Psoas muscle (tissue), 7 donors: ENCODE measurements at regions not wholly inside any gene's neighbourhood (a gene's known extent, or its start where the extent isn't known, plus 50 kb on each side); places are given as distances from the start of the nearest gene placed in this dataset.

Experiments used
- ATAC-seq, 4 donors: fragments of 200-7000 bp; cut with Tn5 transposase; one replicate each; pipeline ENCODE4 v1.9.1; 2020; ENCODE audit warnings: moderate library complexity in 3 of 4, mild to moderate bottlenecking in 2 of 4
- DNase-seq, 2 donors: peaks; one replicate each; pipeline ENCODE4 v3.0.0-alpha.2; 2020
- H3K27ac ChIP-seq: fragments of 200-600 bp; one replicate; pipeline ENCODE4 v1.8.0; 2022
- H3K27me3 ChIP-seq, 3 donors: fragments of 200-600 bp in 1 of 3; one replicate each; pipeline versions ENCODE4 v1.6.1 to v1.8.0; 2013 to 2022; ENCODE audit warnings: low read length in 2 of 3, mild to moderate bottlenecking in 2 of 3, moderate library complexity in 1 of 3; ENCODE audit not compliant: insufficient read depth in 3 of 3
- H3K36me3 ChIP-seq, 2 donors: fragments of 200-600 bp in 1 of 2; one replicate each; pipeline versions ENCODE4 v1.6.1 to v1.8.0; 2013 to 2022; ENCODE audit warnings: low read depth in 1 of 2, mild to moderate bottlenecking in 1 of 2, moderate library complexity in 1 of 2; ENCODE audit not compliant: insufficient read depth in 1 of 2
- H3K4me1 ChIP-seq: fragments of 200-600 bp; one replicate; pipeline ENCODE4 v1.8.0; 2022
- H3K4me3 ChIP-seq: fragments of 200-600 bp; one replicate; pipeline ENCODE4 v1.8.0; 2022; ENCODE audit warnings: mild to moderate bottlenecking
- H3K9me3 ChIP-seq: fragments of 200-600 bp; one replicate; pipeline ENCODE4 v1.8.0; 2022
- WGBS, 3 donors: extraction: QIAGEN DNeasy Blood & Tissue Kit; methylation state at CpG; one replicate each; pipeline versions ENCODE4 v1.1.6 to v1.1.7; 2013; 5-methylcytosine and 5-hydroxymethylcytosine counted together
- intact Hi-C, 2 donors: fragments of 100-400 bp; cut with DNase I; formaldehyde crosslinking; loops; one replicate each; pipeline versions ENCODE4 v1.11.0 to v1.14.2; 2022
- TF ChIP-seq, protein P1 (sequence below): fragments of 200-600 bp; IDR thresholded peaks from one replicate; pipeline ENCODE4 v1.8.0; 2022; ENCODE audit warnings: antibody characterized with exemption
- donor health status: healthy with polysubstance abuse.
- donor health status: DM: no; HTN: no; CAD: no; lungs with moderate emphysema.
- donor health status: Bipolar disorder and iron deficiency.
- donor health status: healthy.
- donor health status: DM: yes; HTN: yes; CAD: no.
- donor health status: DM: no; HTN: no; CAD: no.
- donor health status: DM: yes; HTN: yes; CAD: no.

DNA sequence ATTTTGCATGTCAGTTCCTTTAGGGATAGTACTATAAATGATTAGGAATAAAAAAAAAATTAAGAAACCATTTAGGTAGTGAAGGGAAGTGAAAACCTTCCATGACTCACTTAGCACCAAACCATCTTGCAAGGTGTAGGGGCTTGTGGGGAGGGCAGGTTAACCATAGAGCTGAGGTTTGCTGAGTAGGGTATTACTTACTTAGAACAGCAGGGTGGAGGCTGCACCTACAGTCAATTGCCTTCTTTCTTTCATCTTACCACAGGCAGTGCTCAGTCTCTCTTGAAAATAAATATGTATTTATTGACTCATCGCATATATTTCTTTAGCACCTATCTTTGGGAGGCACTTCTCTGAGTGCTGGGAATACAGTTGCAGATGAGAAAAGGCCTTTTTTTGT is 104.9 kb upstream of the GIMD1 start:
- no peak for DNase-seq
- Histone ChIP-seq H3K27me3 (no peaks in the 10 kb centered on the region), H3K4me3 (no peak overlapping the region), H3K4me1 (no peaks in the 10 kb centered on the region), H3K9me3 (no peaks in the 10 kb centered on the region), H3K36me3 (no peaks in the 10 kb centered on the region), H3K27ac (no peak overlapping the region)
- TF ChIP-seq, protein P1, sequence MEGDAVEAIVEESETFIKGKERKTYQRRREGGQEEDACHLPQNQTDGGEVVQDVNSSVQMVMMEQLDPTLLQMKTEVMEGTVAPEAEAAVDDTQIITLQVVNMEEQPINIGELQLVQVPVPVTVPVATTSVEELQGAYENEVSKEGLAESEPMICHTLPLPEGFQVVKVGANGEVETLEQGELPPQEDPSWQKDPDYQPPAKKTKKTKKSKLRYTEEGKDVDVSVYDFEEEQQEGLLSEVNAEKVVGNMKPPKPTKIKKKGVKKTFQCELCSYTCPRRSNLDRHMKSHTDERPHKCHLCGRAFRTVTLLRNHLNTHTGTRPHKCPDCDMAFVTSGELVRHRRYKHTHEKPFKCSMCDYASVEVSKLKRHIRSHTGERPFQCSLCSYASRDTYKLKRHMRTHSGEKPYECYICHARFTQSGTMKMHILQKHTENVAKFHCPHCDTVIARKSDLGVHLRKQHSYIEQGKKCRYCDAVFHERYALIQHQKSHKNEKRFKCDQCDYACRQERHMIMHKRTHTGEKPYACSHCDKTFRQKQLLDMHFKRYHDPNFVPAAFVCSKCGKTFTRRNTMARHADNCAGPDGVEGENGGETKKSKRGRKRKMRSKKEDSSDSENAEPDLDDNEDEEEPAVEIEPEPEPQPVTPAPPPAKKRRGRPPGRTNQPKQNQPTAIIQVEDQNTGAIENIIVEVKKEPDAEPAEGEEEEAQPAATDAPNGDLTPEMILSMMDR: no peak
- intact Hi-C loops: no loop called here
- no peak for ATAC-seq
- 92 to 100% (median 100%) methylated on average over 1 of the region's 1 CpG for WGBS, 3 donors

DNA sequence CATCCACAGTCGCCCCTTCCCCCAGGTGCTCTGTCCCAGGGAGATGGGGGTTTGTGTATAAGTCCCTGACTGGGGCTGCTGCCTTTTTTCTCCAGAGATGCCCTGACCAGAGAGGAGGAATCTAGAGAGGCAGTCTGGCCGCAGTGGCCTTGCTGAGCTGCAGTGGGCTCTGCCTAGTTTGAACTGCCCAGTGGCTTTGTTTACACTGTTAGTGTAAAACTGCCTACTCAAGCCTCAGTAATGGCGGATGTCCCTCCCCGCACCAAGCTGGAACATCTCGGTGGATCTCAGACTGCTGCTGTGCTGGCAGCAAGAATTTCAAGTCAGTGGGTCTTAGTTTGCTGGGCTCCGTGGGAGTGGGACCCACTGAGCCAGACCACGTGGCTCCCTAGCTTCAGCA is 102.6 kb upstream of the GIMD1 start:
- Histone ChIP-seq H3K9me3 (no peaks in the 10 kb centered on the region), H3K36me3 (no peaks in the 10 kb centered on the region), H3K4me1 (no peaks in the 10 kb centered on the region), H3K27me3 (no peaks in the 10 kb centered on the region), H3K27ac (no peak overlapping the region), H3K4me3 (no peak overlapping the region)
- no peak for ATAC-seq
- no peak for DNase-seq
- WGBS, 3 donors: 79 to 84% (median 83%) methylated on average over 7 of the region's 7 CpGs
- intact Hi-C loops: no loop called here
- TF ChIP-seq, protein P1: no peak

DNA sequence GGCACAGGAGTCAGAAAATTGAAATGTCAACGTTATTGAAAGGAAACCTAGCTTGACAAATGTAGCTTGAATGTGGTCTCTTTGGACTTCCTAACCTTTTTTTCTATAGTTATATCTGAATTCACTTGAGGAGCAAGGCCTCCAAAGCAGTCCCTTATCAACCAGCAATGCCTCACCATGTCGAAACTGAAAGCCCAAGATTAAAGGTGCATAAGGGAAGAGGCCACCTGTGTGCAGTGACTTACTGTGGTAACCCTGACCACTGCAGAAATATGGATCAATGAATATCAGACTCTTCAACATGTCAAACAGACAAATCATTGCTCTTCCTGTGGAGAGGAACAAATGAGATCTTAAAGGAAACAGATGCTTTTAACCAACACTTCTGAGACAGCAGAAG is 95.0 kb upstream of the GIMD1 start:
- no peak for ATAC-seq
- 68 to 77% (median 72%) methylated on average over 2 of the region's 2 CpGs for WGBS, 3 donors
- no peaks in the 10 kb centered on the region for H3K9me3 ChIP-seq
- TF ChIP-seq, protein P1: no peak
- H3K4me3 ChIP-seq: no peak overlapping the region
- H3K27me3 ChIP-seq: no peaks in the 10 kb centered on the region
- H3K36me3 ChIP-seq: no peaks in the 10 kb centered on the region
- H3K27ac ChIP-seq: no peak overlapping the region
- no peak for DNase-seq
- intact Hi-C loops: no loop called here
- no peaks in the 10 kb centered on the region for H3K4me1 ChIP-seq

DNA sequence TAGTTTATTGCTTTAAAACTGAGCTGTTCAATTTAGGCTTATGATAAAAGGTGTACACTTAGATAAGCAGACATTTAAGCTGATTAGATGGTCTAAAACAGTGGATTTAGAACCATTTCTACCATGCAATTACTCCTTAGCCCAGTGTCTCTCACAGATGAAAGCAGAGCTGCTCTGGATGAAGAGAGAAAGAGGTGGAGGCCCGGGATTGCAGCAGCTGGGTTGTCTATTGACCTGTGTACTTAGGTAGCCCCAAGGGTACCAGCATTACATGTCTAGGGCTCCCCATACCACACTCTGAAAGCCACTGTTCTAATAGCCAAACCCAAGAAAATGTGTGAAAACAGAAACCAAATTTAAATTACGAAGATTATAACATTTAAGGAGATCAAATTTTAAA is 86.0 kb upstream of the GIMD1 start:
- TF ChIP-seq, protein P1: no peak
- H3K4me1 ChIP-seq: no peaks in the 10 kb centered on the region
- no peak overlapping the region for H3K4me3 ChIP-seq
- DNase-seq (no peak), ATAC-seq (no peak)
- peaks cover 0 to 2% (median 0%) of the 10 kb centered on the region in 3 donors for H3K27me3 ChIP-seq
- no peaks in the 10 kb centered on the region for H3K9me3 ChIP-seq
- WGBS, 3 donors: 74 to 79% (median 77%) methylated on average over 2 of the region's 2 CpGs
- no peaks in the 10 kb centered on the region for H3K36me3 ChIP-seq
- intact Hi-C loops: no loop called here
- no peak overlapping the region for H3K27ac ChIP-seq

DNA sequence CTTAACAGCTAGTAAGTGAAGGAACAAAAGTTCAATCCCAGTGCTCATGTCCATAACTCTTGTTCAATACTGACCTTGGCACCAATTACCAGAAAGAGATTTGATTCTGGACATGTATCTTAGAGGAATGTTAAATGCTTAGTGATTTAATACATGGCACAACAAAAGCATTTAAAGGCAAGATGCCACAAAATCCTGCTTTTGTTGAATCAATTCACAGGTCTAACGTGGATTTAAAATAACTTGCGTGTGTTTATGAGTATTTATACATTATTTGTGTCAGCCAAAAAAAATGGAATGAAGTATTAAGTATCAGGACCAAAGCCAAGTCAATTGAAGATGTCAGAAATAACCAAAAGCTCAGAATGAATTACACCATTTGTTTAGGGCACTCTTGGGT is 85.4 kb upstream of the GIMD1 start:
- intact Hi-C loops: no loop called here
- TF ChIP-seq, protein P1: no peak
- ATAC-seq (no peak), DNase-seq (no peak)
- Histone ChIP-seq H3K27me3 (peaks cover 0 to 2% (median 0%) of the 10 kb centered on the region in 3 donors), H3K4me1 (no peaks in the 10 kb centered on the region), H3K36me3 (no peaks in the 10 kb centered on the region), H3K4me3 (no peak overlapping the region), H3K27ac (no peak overlapping the region), H3K9me3 (no peaks in the 10 kb centered on the region)
- WGBS, 3 donors: 22 to 31% (median 23%) methylated on average over 2 of the region's 2 CpGs
